GM18858 (cell line): ENCODE measurements at regions not wholly inside any gene's neighbourhood (a gene's known extent, or its start where the extent isn't known, plus 50 kb on each side); places are given as distances from the start of the nearest gene placed in this dataset.
"Not testable (repeated sequence)": the region's sequence is repeated elsewhere in the genome, so short reads cannot be mapped to it uniquely, and the experiment has no call there.

ENCODE experiments used
- ATAC-seq: cut with Tn5 transposase; IDR thresholded peaks from one replicate; pipeline ENCODE4 v1.9.1; 2021; ENCODE audit not compliant: unreplicated experiment

GRCh38 chr3:6249679-6250078 lies 611.2 kb upstream of the GRM7 start:
- peak; percentile 34 for ATAC-seq

DNA sequence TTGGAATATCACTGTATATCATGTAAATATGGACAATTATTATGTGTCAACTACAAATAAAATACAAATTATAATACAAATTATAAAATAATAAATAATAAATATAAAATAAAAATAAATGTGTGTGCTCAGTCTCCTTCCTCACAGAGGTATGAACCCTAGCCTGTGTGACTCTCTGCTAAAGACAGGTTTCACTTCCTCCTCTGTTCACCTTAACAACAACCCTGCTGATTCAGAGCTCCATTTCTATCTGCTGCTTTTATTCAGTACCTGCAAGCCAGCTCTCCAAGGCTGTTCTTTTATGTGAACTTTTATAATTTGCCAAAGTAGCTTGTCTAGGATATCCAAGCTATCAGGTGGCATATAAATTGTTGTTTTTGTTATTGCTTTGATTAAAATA lies 610.7 kb upstream of the GRM7 start:
- peak; percentile 97 for ATAC-seq

GRCh38 chr3:6251612-6252400 lies 609.1 kb upstream of the GRM7 start:
- ATAC-seq = no peak

DNA sequence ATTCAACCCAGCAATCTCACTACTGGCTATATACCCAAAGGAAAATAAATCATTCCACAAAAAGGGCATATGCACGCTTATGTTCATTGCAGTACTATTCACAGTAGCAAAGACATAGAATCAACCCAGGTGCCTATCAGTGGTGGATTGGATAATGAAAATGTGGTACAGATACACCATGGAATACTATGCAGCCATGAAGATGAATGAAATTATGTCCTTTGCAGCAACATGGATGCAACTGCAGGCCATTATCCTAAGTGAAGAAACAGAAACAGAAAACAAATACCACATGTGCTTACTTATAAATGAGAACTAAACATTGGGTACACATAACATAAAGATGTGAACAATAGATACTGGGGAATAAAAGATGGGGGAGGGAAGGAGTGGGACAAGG lies 606.4 kb upstream of the GRM7 start:
- ATAC-seq = no peak

DNA sequence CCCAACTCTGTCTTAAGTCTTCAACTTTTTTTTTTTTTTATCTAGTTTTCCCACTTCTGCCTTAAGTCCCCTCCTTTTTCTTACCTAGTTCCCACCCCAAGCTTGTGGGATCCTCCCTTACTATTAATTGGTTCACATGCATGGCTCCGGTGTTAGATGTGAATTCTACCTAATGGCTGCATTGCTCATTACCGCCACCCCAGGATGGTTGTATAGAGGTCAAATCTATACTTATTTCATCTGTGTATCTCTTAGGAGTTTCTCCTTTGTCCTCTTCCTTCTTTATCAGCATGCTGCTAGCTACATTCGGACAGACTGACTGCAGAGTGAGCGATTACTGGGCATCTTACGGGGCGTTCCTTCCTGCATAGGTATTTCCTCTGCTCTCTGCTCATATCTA lies 605.7 kb upstream of the GRM7 start:
- no peak for ATAC-seq

DNA sequence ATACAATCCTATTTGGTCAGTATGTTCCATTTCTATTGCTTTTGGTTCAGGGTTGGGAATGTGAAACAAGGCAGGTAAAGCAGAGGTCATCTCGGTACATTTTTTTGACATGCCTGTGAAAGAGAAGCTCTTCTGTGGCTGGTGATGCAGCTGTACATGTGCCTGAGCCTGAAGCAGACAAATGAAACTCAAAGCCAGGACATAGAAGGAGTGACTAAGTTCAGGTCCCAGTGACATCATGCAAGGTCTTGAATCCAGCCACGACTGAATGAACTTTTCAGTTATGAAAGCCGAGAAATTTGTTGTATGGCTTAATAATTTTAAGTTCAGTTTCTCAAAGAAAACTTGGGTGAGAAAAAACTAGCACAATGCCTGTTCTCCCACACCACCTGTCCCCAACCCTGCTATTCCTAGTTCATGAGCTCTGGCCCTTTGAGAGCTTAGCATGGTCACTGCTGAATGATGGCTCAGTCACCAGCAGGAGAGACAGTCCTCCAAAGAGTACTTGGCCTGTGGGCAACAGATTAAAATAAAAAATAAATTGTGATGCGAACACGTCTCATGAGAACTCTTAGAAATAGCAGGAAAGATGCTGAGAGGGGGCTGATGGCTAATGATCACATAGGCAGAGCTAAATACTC lies 600.2 kb upstream of the GRM7 start:
- ATAC-seq = no peak

DNA sequence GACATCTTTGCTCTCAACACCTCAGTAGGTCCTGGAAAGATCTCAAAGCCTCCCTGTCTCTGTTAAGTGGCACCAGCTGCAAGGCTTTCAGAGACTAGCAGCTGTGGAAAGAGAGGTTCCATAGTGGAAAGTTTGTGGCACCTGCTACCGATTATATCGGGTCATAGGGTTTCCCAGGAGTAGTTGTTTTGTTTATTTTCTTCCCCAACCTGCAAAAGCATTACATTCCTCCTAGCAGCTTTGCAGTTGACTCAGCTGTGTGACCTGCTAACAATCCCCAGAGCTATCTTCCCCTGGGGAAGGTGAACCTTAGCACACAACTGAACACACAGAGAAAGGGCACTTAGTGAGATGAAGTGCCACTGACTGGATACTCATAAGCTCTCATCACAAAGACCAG lies 598.9 kb upstream of the GRM7 start:
- ATAC-seq = no peak

GRCh38 chr3:6264036-6264435 lies 596.9 kb upstream of the GRM7 start:
- no peak for ATAC-seq

DNA sequence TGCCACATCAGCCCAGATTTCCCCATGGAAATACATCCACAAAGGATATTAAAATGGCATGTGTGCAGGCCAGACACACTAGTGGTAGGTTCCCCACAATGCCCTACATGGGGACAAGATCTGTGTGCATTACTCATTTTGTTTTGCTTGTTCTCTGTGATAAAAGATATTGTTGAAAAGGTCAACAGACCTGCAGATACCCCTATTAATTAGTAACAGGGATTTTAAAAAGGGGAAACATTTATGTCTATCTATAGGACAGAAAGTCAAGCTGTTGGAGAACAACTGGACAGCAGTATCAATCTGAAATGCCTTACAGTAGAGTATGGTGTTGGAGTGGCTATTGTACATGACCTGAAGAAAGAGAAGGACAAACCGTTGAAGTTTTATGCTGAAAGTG lies 596.0 kb upstream of the GRM7 start:
- no peak for ATAC-seq

DNA sequence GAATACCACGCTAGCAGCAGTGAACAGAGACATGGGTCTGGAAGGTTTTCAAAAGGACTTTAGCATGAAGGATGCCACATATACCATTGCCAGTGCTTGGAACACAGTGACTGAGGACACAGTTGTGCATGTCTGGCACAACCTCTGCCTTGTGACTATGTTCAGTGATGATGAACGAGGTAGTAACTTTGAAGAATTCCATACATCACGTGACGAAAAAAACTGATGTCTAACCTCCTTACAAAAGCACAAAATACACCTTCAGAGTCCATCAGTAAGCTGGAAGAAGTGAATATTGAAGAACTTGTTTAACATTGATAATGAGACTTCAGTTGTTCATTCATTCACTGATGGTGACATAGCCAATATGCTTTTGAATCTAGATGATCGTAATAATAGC lies 594.8 kb upstream of the GRM7 start:
- ATAC-seq = no peak

DNA sequence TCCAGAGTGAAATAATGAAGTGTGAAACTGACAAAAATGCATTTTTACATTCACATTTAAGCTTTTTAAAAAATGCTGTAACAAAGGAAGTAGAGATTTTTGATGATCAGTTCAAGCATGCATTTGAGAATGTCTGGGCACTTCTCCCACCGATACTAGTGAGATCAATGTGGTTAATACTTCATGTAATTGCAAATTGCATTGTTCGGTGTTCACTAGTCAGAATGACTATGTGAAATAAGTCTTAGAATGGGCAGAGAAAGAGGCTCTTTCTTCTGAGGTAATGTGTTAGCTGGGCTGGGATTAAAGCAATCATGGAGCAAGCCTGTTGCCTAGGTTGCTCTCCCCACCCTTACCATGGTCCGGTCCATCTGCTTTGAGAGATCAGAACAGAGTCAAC lies 587.0 kb upstream of the GRM7 start:
- no peak for ATAC-seq

- ATAC-seq = no peak
These were observed 579.3 kb upstream of the GRM7 start for GRCh38 chr3:6281662-6282061.

GRCh38 chr3:6282918-6283317 lies 578.0 kb upstream of the GRM7 start:
- no peak for ATAC-seq

DNA sequence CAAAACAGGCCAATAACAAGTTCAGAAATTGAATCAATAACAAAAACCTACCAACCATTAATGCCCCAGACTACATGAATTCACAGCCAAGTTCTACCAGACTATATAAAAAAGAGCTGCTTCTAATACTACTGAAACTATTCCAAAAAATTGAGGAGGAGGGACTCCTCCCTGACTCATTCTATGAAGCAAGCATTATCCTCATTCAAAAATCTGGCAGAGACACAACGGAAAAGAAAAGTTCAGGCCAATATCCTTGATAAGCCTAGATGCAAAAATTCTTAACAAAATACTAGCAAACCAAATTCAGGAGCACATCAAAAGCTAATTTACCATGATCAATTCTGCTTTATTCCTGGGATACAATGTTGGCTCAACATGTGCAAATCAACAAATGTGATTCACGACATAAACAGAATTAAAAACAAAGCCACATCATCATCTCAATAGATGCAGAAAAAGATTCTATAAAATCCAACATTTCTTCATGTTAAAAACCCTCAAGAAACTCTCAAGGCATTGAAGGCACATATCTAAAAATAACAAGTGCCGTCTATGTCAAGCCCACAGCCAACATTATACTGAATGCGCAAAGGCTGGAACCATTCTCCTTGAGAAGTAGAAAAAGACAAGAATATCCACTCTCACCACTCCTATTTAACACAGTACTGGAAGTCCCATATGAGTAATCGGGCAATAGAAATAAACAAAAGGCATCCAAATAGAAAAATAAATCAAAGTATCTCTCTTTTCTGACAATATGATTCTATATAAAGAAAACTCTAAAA lies 573.6 kb upstream of the GRM7 start:
- ATAC-seq = no peak

DNA sequence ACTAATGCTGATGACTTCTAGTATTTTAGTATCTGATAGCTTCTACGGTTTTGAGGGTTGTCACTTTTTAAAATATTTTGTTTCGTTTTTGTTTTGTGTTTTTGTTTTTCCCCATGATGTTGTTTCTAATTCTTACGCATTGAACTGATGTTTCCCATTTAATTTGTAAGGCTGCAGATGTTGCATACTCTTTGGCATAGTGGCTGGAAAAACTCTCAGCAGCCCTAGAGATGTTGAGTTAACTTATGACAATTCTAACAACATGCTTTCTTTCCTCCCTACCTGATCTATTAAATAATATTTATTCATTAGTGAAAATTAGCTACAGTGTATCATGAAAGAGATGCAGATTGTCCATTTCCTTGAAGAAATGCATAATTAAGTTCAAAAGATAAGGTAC lies 559.3 kb upstream of the GRM7 start:
- ATAC-seq = no peak

DNA sequence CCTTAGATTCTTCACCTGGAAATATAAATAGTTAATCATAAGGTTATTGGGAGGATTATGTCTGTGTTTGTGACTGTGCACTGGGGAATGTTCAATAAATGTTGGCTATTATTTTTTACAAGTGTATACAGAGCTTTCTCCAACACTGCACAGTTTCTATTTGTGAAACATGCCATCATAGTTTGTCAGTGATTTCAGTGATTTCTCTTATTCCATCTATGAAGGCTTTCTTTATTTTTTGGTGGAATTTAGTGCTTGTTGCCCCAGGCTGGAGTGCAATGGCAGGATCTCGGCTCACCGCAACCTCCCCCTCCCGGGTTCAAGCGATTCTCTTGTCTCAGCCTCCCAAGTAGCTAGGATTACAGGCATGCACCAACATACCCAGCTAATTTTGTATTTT lies 545.0 kb upstream of the GRM7 start:
- ATAC-seq = no peak

- no peak for ATAC-seq
These were observed 538.9 kb upstream of the GRM7 start for GRCh38 chr3:6321999-6322398.

DNA sequence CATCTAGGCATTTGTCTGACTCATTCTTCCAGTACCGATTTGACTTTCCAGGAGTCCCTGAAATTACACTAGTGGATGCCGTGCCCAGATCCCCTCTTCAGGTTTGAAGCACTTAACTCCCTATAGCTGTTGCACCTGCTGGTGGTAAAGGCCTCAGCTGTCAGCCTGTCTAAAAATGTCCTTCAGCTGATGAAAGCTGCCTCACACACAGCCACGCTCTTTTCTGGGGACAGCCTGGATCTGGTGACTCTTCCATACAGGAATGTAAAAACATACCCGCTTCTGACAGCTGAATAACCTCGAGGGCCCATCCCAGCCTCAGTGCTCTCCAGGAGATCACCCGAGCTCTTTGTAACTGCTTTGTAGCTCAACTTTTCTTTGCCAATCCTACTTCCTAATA lies 534.1 kb upstream of the GRM7 start:
- ATAC-seq = no peak

- ATAC-seq = not testable (repeated sequence)
These were observed 520.0 kb upstream of the GRM7 start for GRCh38 chr3:6340980-6341325.

DNA sequence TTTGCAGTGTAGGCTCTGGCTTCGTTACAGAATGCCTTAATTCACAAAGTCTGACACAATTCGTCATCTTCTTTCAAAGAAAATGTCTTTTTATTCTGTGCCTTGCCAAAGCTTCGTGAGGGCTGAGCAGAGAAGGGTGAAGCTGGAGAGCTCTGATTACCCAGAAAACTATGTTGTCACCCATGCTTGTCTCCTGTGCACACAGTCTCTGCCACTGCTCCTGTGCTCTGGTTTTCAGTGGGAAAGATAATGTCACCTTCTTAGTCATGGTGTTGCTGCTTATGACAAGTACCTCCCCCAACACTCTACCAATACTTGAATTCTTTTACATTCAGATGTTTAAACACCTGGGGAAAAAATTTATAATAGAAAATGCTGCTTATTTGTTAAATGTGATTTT lies 509.2 kb upstream of the GRM7 start:
- ATAC-seq = no peak

- no peak for ATAC-seq
These were observed 506.3 kb upstream of the GRM7 start for GRCh38 chr3:6354653-6355052.

DNA sequence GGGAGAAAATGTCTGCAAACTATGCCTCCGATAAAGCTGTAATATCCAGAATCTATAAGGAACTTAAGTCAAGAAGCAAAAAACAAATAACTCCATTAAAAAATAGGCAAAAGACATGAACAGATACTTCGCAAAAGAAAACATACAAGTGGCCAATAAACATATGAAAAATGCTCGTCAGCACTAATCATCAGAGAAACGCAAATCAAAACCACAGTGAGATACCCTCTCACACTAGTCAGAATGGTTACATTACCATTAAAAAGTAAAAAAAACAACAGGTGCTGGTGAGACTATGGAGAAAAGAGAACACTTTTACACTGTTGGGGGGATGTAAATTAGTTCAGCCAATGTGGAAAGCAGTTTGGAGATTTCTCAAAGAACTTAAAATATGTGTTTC lies 498.5 kb upstream of the GRM7 start:
- no peak for ATAC-seq
